ENCODE measurements at regions not wholly inside any gene's neighbourhood (a gene's known extent, or its start where the extent isn't known, plus 50 kb on each side); places are given as distances from the start of the nearest gene placed in this dataset.
"Not testable (repeated sequence)": the region's sequence is repeated elsewhere in the genome, so short reads cannot be mapped to it uniquely, and the experiment has no call there.

- Histone ChIP-seq H4K20me1 (ENCODE audit: insufficient read depth) (no peaks in the 10 kb centered on the region), H3K9me3 (no peaks in the 10 kb centered on the region; the same call in 1 of the 2 replicates), H3K4me3 (ENCODE audit: low read depth in 2 of 2, low read length in 1 of 2) (no peak overlapping the region), H3K9ac (no peak overlapping the region), H2AFZ (ENCODE audit: low read depth) (no peak overlapping the region), H3F3A (replicated peaks; ENCODE audit: insufficient read depth) (no peaks in the 10 kb centered on the region), H3K27me3 (ENCODE audit: insufficient read depth) (no peaks in the 10 kb centered on the region), H3K4me1 (ENCODE audit: control insufficient read depth in 1 of 2, insufficient read depth in 2 of 2, low read depth in 1 of 2, low read length in 1 of 2) (no peaks in the 10 kb centered on the region), H3K4me2 (no peak overlapping the region), H3K27ac (ENCODE audit: low read depth in 2 of 2, low read length in 1 of 2) (no peak overlapping the region), H3K9me2 (no peaks in the 10 kb centered on the region), H3K36me3 (replicated peaks in 1 of 2; ENCODE audit: control insufficient read depth in 1 of 2, insufficient read depth in 2 of 2, low read length in 1 of 2) (no peaks in the 10 kb centered on the region), H3K79me2 (ENCODE audit: insufficient read depth) (no peaks in the 10 kb centered on the region)
- DNase-seq, result no peak
- POLR2A ChIA-PET, result no interaction called here
- TF ChIP-seq POLR2AphosphoS5 (IDR thresholded peaks at IDR 0.05; ENCODE audit: low read depth, low read length) (no peak), SMC3 (IDR thresholded peaks at IDR 0.05; ENCODE audit: low read depth, low read length) (no peak), GABPA (IDR thresholded peaks at IDR 0.05; ENCODE audit: low read depth) (no peak), TEAD4 (IDR thresholded peaks at IDR 0.05; ENCODE audit: borderline replicate concordance, insufficient read depth) (no peak), RFX5 (IDR thresholded peaks at IDR 0.05; ENCODE audit: low read length) (no peak), YY1 (IDR thresholded peaks at IDR 0.05; ENCODE audit: low read depth) (no peak), IRF3 (IDR thresholded peaks at IDR 0.05; ENCODE audit: low read depth, low read length) (no peak), FOSL2 (IDR thresholded peaks at IDR 0.05; ENCODE audit: borderline replicate concordance, low read depth) (no peak)
- CTCF ChIA-PET, result no interaction called here
Observed at GRCh38 chr2:192615105-192615504, 420.4 kb upstream of the TMEFF2 start.

- Histone ChIP-seq H3K9me2 (no peaks in the 10 kb centered on the region), H4K20me1 (ENCODE audit: insufficient read depth) (no peaks in the 10 kb centered on the region), H2AFZ (ENCODE audit: low read depth) (no peak overlapping the region), H3K79me2 (ENCODE audit: insufficient read depth) (no peaks in the 10 kb centered on the region), H3K9me3 (no peaks in the 10 kb centered on the region), H3K4me3 (ENCODE audit: low read depth in 2 of 2, low read length in 1 of 2) (no peak overlapping the region), H3K9ac (no peak overlapping the region), H3K27me3 (ENCODE audit: insufficient read depth) (no peaks in the 10 kb centered on the region), H3K27ac (ENCODE audit: low read depth in 2 of 2, low read length in 1 of 2) (no peak overlapping the region), H3K4me1 (ENCODE audit: control insufficient read depth in 1 of 2, insufficient read depth in 2 of 2, low read depth in 1 of 2, low read length in 1 of 2) (no peaks in the 10 kb centered on the region), H3K36me3 (replicated peaks in 1 of 2; ENCODE audit: control insufficient read depth in 1 of 2, insufficient read depth in 2 of 2, low read length in 1 of 2) (no peaks in the 10 kb centered on the region), H3F3A (replicated peaks; ENCODE audit: insufficient read depth) (no peaks in the 10 kb centered on the region), H3K4me2 (no peak overlapping the region)
- no peak for DNase-seq
- no peak for TF ChIP-seq TCF12 (IDR thresholded peaks at IDR 0.05)
- no peak for TF ChIP-seq FOXM1 (IDR thresholded peaks at IDR 0.05; ENCODE audit: low read depth)
- TF ChIP-seq RAD21 (IDR thresholded peaks at IDR 0.05; ENCODE audit: low read length), result no peak
- TF ChIP-seq SIN3A (IDR thresholded peaks at IDR 0.05; ENCODE audit: borderline replicate concordance, low read depth, low read length), result no peak
- TF ChIP-seq EP300 (IDR thresholded peaks at IDR 0.05; ENCODE audit: borderline replicate concordance in 1 of 2, low read depth in 1 of 2, low read length in 1 of 2), result no peak
- no peak for TF ChIP-seq GABPA (IDR thresholded peaks at IDR 0.05; ENCODE audit: low read depth)
- no peak for TF ChIP-seq SMC3 (IDR thresholded peaks at IDR 0.05; ENCODE audit: low read depth, low read length)
- ChIA-PET CTCF (interaction anchor here (0.6 kb wide), 1 partner anchor 413 kb away, joined by 3 read pairs; no protein-coding TSS in a partner anchor), POLR2A (no interaction called here)
- WGBS (ENCODE audit: low lambda C conversion rate), result no CpG with 5 or more reads among the region's 1 CpG
Observed at GRCh38 chr2:192604295-192604694, 409.6 kb upstream of the TMEFF2 start.

GRCh38 chr2:192598649-192599048 lies 403.9 kb upstream of the TMEFF2 start:
- H3K27ac ChIP-seq (ENCODE audit: low read depth in 2 of 2, low read length in 1 of 2); H3F3A ChIP-seq (replicated peaks; ENCODE audit: insufficient read depth); H3K4me2 ChIP-seq; CTCF ChIA-PET; H3K79me2 ChIP-seq (ENCODE audit: insufficient read depth); H3K4me1 ChIP-seq (ENCODE audit: control insufficient read depth in 1 of 2, insufficient read depth in 2 of 2, low read depth in 1 of 2, low read length in 1 of 2); POLR2A ChIA-PET; H3K9me3 ChIP-seq; H3K27me3 ChIP-seq (ENCODE audit: insufficient read depth); H3K9me2 ChIP-seq; H3K36me3 ChIP-seq (replicated peaks in 1 of 2; ENCODE audit: control insufficient read depth in 1 of 2, insufficient read depth in 2 of 2, low read length in 1 of 2); H4K20me1 ChIP-seq (ENCODE audit: insufficient read depth); DNase-seq; H3K4me3 ChIP-seq (ENCODE audit: low read depth in 2 of 2, low read length in 1 of 2); H3K9ac ChIP-seq; H2AFZ ChIP-seq (ENCODE audit: low read depth): not testable (repeated sequence)
- WGBS (ENCODE audit: low lambda C conversion rate), result 81% methylated on average over 9 of the region's 9 CpGs
